Smooth muscle cell (in vitro differentiated cells): ENCODE measurements at regions not wholly inside any gene's neighbourhood (a gene's known extent, or its start where the extent isn't known, plus 50 kb on each side); places are given as distances from the start of the nearest gene placed in this dataset.

ENCODE experiments used
- DNase-seq: peaks from one replicate; lab custom pipeline; 2025; ENCODE audit not compliant: unreplicated experiment; lab: John Stamatoyannopoulos, UW
- H2AFZ ChIP-seq: fragments of 200-600 bp; sonication (generic); 2 replicates; pipeline ENCODE4 v1.6.0; 2016; ENCODE audit warnings: antibody characterized with exemption, low read depth, mild to moderate bottlenecking
- H3F3A ChIP-seq: fragments of 200-600 bp; sonication (generic); 2 replicates; pipeline ENCODE4 v1.6.0; 2017; ENCODE audit warnings: antibody characterized with exemption, low read depth
- H3K27ac ChIP-seq: fragments of 200-600 bp; sonication (generic); 2 replicates; pipeline ENCODE4 v1.5.1; 2016; ENCODE audit warnings: low read depth, mild to moderate bottlenecking
- H3K27me3 ChIP-seq: fragments of 200-600 bp; sonication (generic); 2 replicates; pipeline ENCODE4 v1.6.1; 2016; ENCODE audit warnings: low read depth, mild to moderate bottlenecking
- H3K36me3 ChIP-seq: fragments of 200-600 bp; sonication (generic); 2 replicates; pipeline ENCODE4 v1.5.1; 2016; ENCODE audit warnings: low read depth
- H3K4me1 ChIP-seq: fragments of 200-600 bp; sonication (generic); 2 replicates; pipeline ENCODE4 v1.5.1; 2016; ENCODE audit warnings: low read depth
- H3K4me2 ChIP-seq: fragments of 200-600 bp; sonication (generic); 2 replicates; pipeline ENCODE4 v1.6.0; 2016; ENCODE audit warnings: mild to moderate bottlenecking
- H3K4me3 ChIP-seq: fragments of 200-600 bp; sonication (generic); 2 replicates; pipeline ENCODE4 v1.5.1; 2016; ENCODE audit warnings: mild to moderate bottlenecking
- H3K79me2 ChIP-seq: fragments of 200-600 bp; sonication (generic); 2 replicates; pipeline ENCODE4 v1.6.0; 2016; ENCODE audit warnings: low read depth, mild to moderate bottlenecking
- H3K9ac ChIP-seq: fragments of 200-600 bp; sonication (generic); 2 replicates; pipeline ENCODE4 v1.6.0; 2016; ENCODE audit warnings: low read depth
- H3K9me3 ChIP-seq: fragments of 200-600 bp; sonication (generic); replicated peaks from 2 replicates; pipeline ENCODE4 v1.5.1; 2016; ENCODE audit warnings: low read depth
- H4K20me1 ChIP-seq: fragments of 200-600 bp; sonication (generic); 2 replicates; pipeline ENCODE4 v1.6.0; 2016; ENCODE audit warnings: low read depth
- WGBS: methylation state at CpG from one replicate; pipeline ENCODE4 v1.1.7; 2016; ENCODE audit warnings: low lambda C conversion rate; 5-methylcytosine and 5-hydroxymethylcytosine counted together
- TF ChIP-seq, protein P1 (sequence below): fragments of 200-600 bp; sonication (generic); IDR thresholded peaks from 2 replicates; pipeline ENCODE4 v1.5.1; 2017; ENCODE audit warnings: borderline replicate concordance, mild to moderate bottlenecking, antibody characterized with exemption; ENCODE audit not compliant: insufficient read depth, poor library complexity, severe bottlenecking

- no peaks in the 10 kb centered on the region for H3K36me3 ChIP-seq
- no peaks in the 10 kb centered on the region for H3K27me3 ChIP-seq
- no peak for DNase-seq
- TF ChIP-seq, protein P1, sequence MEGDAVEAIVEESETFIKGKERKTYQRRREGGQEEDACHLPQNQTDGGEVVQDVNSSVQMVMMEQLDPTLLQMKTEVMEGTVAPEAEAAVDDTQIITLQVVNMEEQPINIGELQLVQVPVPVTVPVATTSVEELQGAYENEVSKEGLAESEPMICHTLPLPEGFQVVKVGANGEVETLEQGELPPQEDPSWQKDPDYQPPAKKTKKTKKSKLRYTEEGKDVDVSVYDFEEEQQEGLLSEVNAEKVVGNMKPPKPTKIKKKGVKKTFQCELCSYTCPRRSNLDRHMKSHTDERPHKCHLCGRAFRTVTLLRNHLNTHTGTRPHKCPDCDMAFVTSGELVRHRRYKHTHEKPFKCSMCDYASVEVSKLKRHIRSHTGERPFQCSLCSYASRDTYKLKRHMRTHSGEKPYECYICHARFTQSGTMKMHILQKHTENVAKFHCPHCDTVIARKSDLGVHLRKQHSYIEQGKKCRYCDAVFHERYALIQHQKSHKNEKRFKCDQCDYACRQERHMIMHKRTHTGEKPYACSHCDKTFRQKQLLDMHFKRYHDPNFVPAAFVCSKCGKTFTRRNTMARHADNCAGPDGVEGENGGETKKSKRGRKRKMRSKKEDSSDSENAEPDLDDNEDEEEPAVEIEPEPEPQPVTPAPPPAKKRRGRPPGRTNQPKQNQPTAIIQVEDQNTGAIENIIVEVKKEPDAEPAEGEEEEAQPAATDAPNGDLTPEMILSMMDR = no peak
- H3K9me3 ChIP-seq = no peaks in the 10 kb centered on the region
- 35% methylated on average over 4 of the region's 4 CpGs for WGBS
- no peak overlapping the region for H3K4me3 ChIP-seq
- no peaks in the 10 kb centered on the region for H3K79me2 ChIP-seq
- H2AFZ ChIP-seq = no peak overlapping the region
- no peaks in the 10 kb centered on the region for H3F3A ChIP-seq
- peak overlapping the region; percentile 17 for H3K27ac ChIP-seq
- no peaks in the 10 kb centered on the region for H3K4me1 ChIP-seq
- H3K4me2 ChIP-seq = no peak overlapping the region
- H3K9ac ChIP-seq = no peak overlapping the region
- H4K20me1 ChIP-seq = no peaks in the 10 kb centered on the region
Measured at GRCh38 chr3:72517921-72518424, 330.3 kb downstream of the SHQ1 start.

DNA sequence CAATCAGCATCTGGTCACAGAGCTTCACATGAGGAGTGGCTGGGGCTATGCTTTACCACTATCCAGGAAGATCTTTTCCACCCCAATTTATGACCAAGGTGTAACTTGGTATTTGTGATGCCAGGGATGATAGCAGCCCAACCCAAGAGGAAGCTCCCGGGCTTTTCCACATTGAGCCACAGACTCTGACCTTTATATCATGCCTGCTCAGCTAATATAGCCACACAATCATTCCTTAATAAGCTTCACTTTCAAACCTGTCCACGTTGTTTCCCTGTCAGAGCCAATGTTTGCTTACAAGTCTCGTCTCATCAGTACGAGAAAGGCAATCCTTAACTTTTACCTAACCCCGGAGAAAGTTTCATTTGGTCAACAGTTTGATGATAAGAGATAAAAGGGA is 330.9 kb downstream of the SHQ1 start:
- H3K4me1 ChIP-seq = no peaks in the 10 kb centered on the region
- no peak overlapping the region for H2AFZ ChIP-seq
- H3K9ac ChIP-seq = no peak overlapping the region
- WGBS = 62% methylated on average over 5 of the region's 5 CpGs
- H3K9me3 ChIP-seq = no peaks in the 10 kb centered on the region
- TF ChIP-seq, protein P1 = no peak
- no peaks in the 10 kb centered on the region for H3K27me3 ChIP-seq
- H3K4me3 ChIP-seq = no peak overlapping the region
- H3K27ac ChIP-seq = peak overlapping the region; percentile 17
- DNase-seq = no peak
- H4K20me1 ChIP-seq = no peaks in the 10 kb centered on the region
- no peaks in the 10 kb centered on the region for H3K79me2 ChIP-seq
- no peaks in the 10 kb centered on the region for H3K36me3 ChIP-seq
- H3K4me2 ChIP-seq = no peak overlapping the region
- H3F3A ChIP-seq = no peaks in the 10 kb centered on the region

GRCh38 chr3:72516361-72516760 is 331.9 kb downstream of the SHQ1 start:
- no peaks in the 10 kb centered on the region for H3K4me1 ChIP-seq
- H3K27ac ChIP-seq = peak overlapping the region; percentile 27
- no peaks in the 10 kb centered on the region for H4K20me1 ChIP-seq
- no peaks in the 10 kb centered on the region for H3F3A ChIP-seq
- DNase-seq = no peak
- TF ChIP-seq, protein P1 = no peak
- no peak overlapping the region for H3K9ac ChIP-seq
- H3K4me2 ChIP-seq = no peak overlapping the region
- no peak overlapping the region for H2AFZ ChIP-seq
- H3K27me3 ChIP-seq = no peaks in the 10 kb centered on the region
- H3K36me3 ChIP-seq = no peaks in the 10 kb centered on the region
- 85% methylated on average over 2 of the region's 2 CpGs for WGBS
- no peak overlapping the region for H3K4me3 ChIP-seq
- no peaks in the 10 kb centered on the region for H3K9me3 ChIP-seq
- no peaks in the 10 kb centered on the region for H3K79me2 ChIP-seq

DNA sequence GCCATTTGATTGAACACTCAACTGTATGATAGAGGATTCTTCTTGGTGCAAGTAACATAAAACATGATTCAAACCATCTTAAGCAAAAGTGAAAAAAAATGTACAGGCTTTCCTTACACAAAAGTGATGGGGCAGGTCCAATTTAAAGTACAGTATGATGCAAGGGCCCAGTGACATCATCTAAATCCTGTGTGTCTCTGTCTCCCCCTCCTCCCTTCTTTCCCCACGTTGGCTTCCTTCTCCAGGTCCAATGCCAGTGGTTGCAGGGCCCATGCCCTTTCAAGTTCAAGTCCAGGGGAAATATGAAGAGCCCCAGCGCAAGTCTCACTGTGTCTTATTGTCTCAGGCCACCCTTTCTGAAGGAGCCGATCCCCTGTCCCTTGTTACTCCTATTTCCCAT is 332.3 kb downstream of the SHQ1 start:
- H3K9me3 ChIP-seq = no peaks in the 10 kb centered on the region
- H4K20me1 ChIP-seq = no peaks in the 10 kb centered on the region
- H3K36me3 ChIP-seq = no peaks in the 10 kb centered on the region
- TF ChIP-seq, protein P1 = no peak
- no peak overlapping the region for H3K4me3 ChIP-seq
- no peaks in the 10 kb centered on the region for H3K27me3 ChIP-seq
- H3K4me2 ChIP-seq = no peak overlapping the region
- H3F3A ChIP-seq = no peaks in the 10 kb centered on the region
- no peaks in the 10 kb centered on the region for H3K4me1 ChIP-seq
- H3K27ac ChIP-seq = peak overlapping the region; percentile 27
- H2AFZ ChIP-seq = no peak overlapping the region
- H3K9ac ChIP-seq = no peak overlapping the region
- 77% methylated on average over 3 of the region's 3 CpGs for WGBS
- DNase-seq = no peak
- no peaks in the 10 kb centered on the region for H3K79me2 ChIP-seq
